Gastrocnemius medialis (tissue), 4 donors: ENCODE measurements at regions not wholly inside any gene's neighbourhood (a gene's known extent, or its start where the extent isn't known, plus 50 kb on each side); places are given as distances from the start of the nearest gene placed in this dataset.

ENCODE experiments used
- ATAC-seq, 2 donors: fragments of 150-250 bp; one replicate each; pipeline ENCODE4 v1.9.1; 2016
- DNase-seq, 2 donors: peaks; one replicate each; pipeline ENCODE4 v3.0.0-alpha.2; 2019
- H3K27ac ChIP-seq, 4 donors: fragments of 200-600 bp; sonication (generic); 1 replicate in 1 of 4; 2 replicates in 3 of 4; pipeline ENCODE4 v1.5.1; 2016 to 2018; ENCODE audit warnings: mild to moderate bottlenecking in 2 of 4, moderate library complexity in 1 of 4
- H3K27me3 ChIP-seq, 3 donors: fragments of 200-600 bp; sonication (generic) in 2 of 3; 1 replicate in 1 of 3; 2 replicates in 2 of 3; pipeline versions ENCODE4 v1.5.1 to v1.6.0; 2016 to 2019; ENCODE audit warnings: mild to moderate bottlenecking in 1 of 3, moderate library complexity in 1 of 3
- H3K36me3 ChIP-seq, 2 donors: fragments of 200-600 bp; sonication (generic) in 1 of 2; one replicate each; pipeline ENCODE4 v1.5.1; 2017 to 2018
- H3K4me1 ChIP-seq, 2 donors: fragments of 200-600 bp; sonication (generic) in 1 of 2; one replicate each; pipeline ENCODE4 v1.5.1; 2016 to 2017; ENCODE audit warnings: mild to moderate bottlenecking in 2 of 2
- H3K4me3 ChIP-seq, 4 donors: fragments of 200-600 bp; sonication (generic) in 3 of 4; 1 replicate in 1 of 4; 2 replicates in 3 of 4; pipeline ENCODE4 v1.5.1; 2016 to 2019; ENCODE audit warnings: mild to moderate bottlenecking in 2 of 4
- H3K9me3 ChIP-seq, 3 donors: fragments of 200-600 bp; sonication (generic) in 2 of 3; 1 replicate in 1 of 3; 2 replicates in 2 of 3; pipeline ENCODE4 v1.5.1; 2016 to 2019
- POLR2A ChIP-seq, 2 donors: fragments of 450-650 bp; IDR thresholded peaks; one replicate each; pipeline ENCODE4 v1.6.1; 2017; ENCODE audit warnings: antibody characterized with exemption in 2 of 2, mild to moderate bottlenecking in 2 of 2, moderate library complexity in 2 of 2
- in situ Hi-C, 4 donors: fragments of 200-750 bp; cut with MboI; loops; one replicate each; pipeline versions ENCODE4 v1.15.0 to v1.8.0; 2017; ENCODE audit warnings: low sequenced_read_pairs in 4 of 4
- intact Hi-C: fragments of 100-400 bp; cut with DNase I; formaldehyde crosslinking; loops from one replicate; pipeline ENCODE4 v1.15.1; 2023; ENCODE audit warnings: low total_unique reads
- TF ChIP-seq, protein P1 (sequence below), 5 experiments: fragments of 450-650 bp in 3 of 5; fragments of 200-600 bp in 2 of 5; sonication (generic) in 2 of 5; IDR thresholded peaks in 4 of 5; conservative IDR thresholded peaks in 1 of 5; 1 replicate in 4 of 5; 2 replicates in 1 of 5; pipeline ENCODE4 v1.5.1; 2016 to 2019; ENCODE audit warnings: antibody characterized with exemption in 5 of 5, mild to moderate bottlenecking in 3 of 5, moderate library complexity in 3 of 5

DNA sequence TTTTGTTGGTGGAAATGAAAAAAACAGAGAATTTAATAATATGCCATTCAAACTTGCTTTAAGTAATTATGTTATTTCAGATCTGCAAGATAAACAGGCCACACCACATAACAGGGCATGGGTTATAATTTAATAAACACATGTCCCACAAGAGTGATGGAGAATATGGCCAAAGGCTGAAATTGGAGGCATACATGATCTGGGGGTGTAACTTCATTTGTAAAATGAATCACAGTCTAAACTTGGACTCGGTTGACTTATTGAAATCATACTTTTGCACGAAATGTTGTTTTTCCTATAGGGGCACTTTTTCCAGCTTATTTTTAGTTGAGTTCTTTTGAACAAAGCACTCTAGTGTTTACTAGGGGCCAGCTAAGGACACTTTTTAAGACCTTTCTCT lies 151.6 kb downstream of the TMEM26 start:
- Histone ChIP-seq H3K27me3 (no peaks in the 10 kb centered on the region), H3K36me3 (no peaks in the 10 kb centered on the region), H3K4me3 (no peak overlapping the region), H3K4me1 (no peaks in the 10 kb centered on the region), H3K27ac (no peak overlapping the region), H3K9me3 (peaks cover 0 to 3% (median 0%) of the 10 kb centered on the region in 3 donors)
- ATAC-seq (no peak), DNase-seq (no peak)
- intact Hi-C loops = no loop called here
- in situ Hi-C loops = no loop called here
- TF ChIP-seq, protein P1, sequence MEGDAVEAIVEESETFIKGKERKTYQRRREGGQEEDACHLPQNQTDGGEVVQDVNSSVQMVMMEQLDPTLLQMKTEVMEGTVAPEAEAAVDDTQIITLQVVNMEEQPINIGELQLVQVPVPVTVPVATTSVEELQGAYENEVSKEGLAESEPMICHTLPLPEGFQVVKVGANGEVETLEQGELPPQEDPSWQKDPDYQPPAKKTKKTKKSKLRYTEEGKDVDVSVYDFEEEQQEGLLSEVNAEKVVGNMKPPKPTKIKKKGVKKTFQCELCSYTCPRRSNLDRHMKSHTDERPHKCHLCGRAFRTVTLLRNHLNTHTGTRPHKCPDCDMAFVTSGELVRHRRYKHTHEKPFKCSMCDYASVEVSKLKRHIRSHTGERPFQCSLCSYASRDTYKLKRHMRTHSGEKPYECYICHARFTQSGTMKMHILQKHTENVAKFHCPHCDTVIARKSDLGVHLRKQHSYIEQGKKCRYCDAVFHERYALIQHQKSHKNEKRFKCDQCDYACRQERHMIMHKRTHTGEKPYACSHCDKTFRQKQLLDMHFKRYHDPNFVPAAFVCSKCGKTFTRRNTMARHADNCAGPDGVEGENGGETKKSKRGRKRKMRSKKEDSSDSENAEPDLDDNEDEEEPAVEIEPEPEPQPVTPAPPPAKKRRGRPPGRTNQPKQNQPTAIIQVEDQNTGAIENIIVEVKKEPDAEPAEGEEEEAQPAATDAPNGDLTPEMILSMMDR (IDR thresholded peaks at IDR 0.05 in 4 of 5, conservative IDR thresholded peaks at IDR 0.05 in 1 of 5) = no peak
- TF ChIP-seq POLR2A (IDR thresholded peaks at IDR 0.05) = no peak

DNA sequence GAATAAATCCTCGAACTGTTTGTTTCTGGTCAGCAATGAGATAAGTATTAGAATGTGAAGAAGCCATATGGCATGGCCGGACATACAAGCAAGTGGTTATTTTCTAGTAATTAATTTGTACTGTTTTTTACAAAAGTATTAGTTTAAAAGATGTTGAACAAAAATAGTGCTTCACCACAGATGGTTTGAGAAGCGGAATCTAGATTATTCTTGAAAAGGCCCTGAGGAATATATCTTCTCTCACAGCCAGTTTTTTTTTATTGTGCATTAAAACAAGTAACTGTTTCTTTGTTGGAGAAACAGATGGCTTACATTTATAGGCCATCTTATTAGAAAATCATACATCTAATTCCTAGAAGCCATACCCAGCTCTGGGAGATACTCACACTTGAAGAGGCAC lies 153.3 kb downstream of the TMEM26 start:
- H3K27me3 ChIP-seq = no peaks in the 10 kb centered on the region
- H3K36me3 ChIP-seq = no peaks in the 10 kb centered on the region
- DNase-seq (no peak), ATAC-seq (no peak)
- H3K9me3 ChIP-seq = peaks cover 0 to 3% (median 0%) of the 10 kb centered on the region in 3 donors
- no peaks in the 10 kb centered on the region for H3K4me1 ChIP-seq
- intact Hi-C loops (no loop called here), in situ Hi-C loops (loop anchor here in 2 of 4 donors (25.0 kb wide), 2 partner anchors 313 to 338 kb away; no protein-coding TSS in a partner anchor)
- TF ChIP-seq, protein P1 (IDR thresholded peaks at IDR 0.05 in 4 of 5, conservative IDR thresholded peaks at IDR 0.05 in 1 of 5) = no peak
- TF ChIP-seq POLR2A (IDR thresholded peaks at IDR 0.05) = no peak
- H3K27ac ChIP-seq = no peak overlapping the region
- H3K4me3 ChIP-seq = no peak overlapping the region

DNA sequence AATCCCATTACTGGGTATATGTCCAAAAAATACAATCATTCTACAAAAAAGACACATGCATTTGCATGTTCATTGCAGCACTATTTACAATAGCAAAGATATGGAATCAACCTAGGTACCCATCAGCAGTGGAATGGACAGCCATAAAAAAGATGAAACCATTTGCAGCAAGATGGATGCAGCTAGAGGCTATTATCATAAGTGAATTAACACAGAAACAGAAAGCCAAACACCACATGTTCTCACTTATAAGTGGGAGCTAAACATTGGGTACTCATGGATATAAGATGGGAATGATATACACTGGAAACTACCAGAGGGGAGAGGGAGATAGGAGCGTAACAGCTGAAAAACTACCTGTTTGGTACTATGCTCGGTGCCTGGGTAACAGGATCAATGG lies 154.0 kb downstream of the TMEM26 start:
- Histone ChIP-seq H3K27ac (no peak overlapping the region), H3K9me3 (peaks cover 0 to 3% (median 0%) of the 10 kb centered on the region in 3 donors), H3K4me3 (no peak overlapping the region), H3K27me3 (no peaks in the 10 kb centered on the region), H3K36me3 (no peaks in the 10 kb centered on the region), H3K4me1 (no peaks in the 10 kb centered on the region)
- ATAC-seq = no peak
- intact Hi-C loops = no loop called here
- no peak for DNase-seq
- in situ Hi-C loops = loop anchor here in 2 of 4 donors (25.0 kb wide), 2 partner anchors 312 to 337 kb away; no protein-coding TSS in a partner anchor
- no peak for TF ChIP-seq POLR2A (IDR thresholded peaks at IDR 0.05)
- TF ChIP-seq, protein P1 (IDR thresholded peaks at IDR 0.05 in 4 of 5, conservative IDR thresholded peaks at IDR 0.05 in 1 of 5) = no peak

DNA sequence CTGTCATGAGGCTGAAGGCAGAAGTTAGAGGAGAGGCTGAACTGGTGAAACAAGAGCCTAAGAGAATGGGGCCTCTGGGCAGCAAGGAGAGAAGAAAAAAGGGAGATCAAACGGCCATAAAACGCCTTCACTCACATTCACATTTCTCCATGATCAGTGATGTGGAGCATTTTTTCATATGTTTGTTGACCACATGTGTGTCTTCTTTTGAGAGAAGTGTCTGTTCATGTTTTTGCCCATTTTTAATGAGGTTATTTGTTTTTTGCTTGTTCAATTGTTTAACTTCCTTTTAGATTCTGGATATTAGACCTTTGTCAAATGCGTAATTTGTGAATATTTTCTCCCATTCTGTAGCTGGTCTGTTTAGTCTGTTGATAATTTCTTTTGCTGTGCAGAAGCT lies 155.0 kb downstream of the TMEM26 start:
- peaks cover 0 to 3% (median 0%) of the 10 kb centered on the region in 3 donors for H3K9me3 ChIP-seq
- H3K27me3 ChIP-seq = no peaks in the 10 kb centered on the region
- ATAC-seq (no peak), DNase-seq (no peak)
- no peak overlapping the region for H3K4me3 ChIP-seq
- in situ Hi-C loops = loop anchor here in 2 of 4 donors (25.0 kb wide), 2 partner anchors 311 to 336 kb away; no protein-coding TSS in a partner anchor
- no peaks in the 10 kb centered on the region for H3K36me3 ChIP-seq
- H3K4me1 ChIP-seq = no peaks in the 10 kb centered on the region
- intact Hi-C loops = no loop called here
- TF ChIP-seq, protein P1 (IDR thresholded peaks at IDR 0.05 in 4 of 5, conservative IDR thresholded peaks at IDR 0.05 in 1 of 5) = no peak
- no peak for TF ChIP-seq POLR2A (IDR thresholded peaks at IDR 0.05)
- H3K27ac ChIP-seq = no peak overlapping the region

DNA sequence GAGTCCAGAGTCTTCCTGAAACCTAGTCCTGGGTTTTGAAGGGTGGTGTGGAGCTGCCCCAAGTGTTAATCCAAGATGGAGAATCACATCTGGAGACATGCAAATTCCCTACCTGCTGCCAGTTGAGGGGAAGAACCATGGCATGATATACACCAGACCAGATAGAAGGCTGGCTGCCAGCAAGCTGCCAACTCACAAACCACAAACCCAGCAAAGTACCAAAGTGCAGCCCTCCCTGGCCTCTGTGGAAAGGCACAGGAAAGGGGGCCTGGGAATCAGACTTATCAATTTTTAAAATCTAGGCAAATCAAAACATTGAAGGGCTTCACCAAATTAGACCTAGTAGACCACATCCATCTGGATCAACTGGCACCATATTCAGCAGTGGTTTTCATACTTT lies 157.0 kb downstream of the TMEM26 start:
- intact Hi-C loops (no loop called here), in situ Hi-C loops (loop anchor here in 2 of 4 donors (25.0 kb wide), 2 partner anchors 309 to 334 kb away; no protein-coding TSS in a partner anchor)
- Histone ChIP-seq H3K27me3 (no peaks in the 10 kb centered on the region), H3K4me1 (no peaks in the 10 kb centered on the region), H3K4me3 (no peak overlapping the region), H3K36me3 (no peaks in the 10 kb centered on the region), H3K9me3 (peaks cover 0 to 3% (median 0%) of the 10 kb centered on the region in 3 donors), H3K27ac (no peak overlapping the region)
- no peak for DNase-seq
- TF ChIP-seq, protein P1 (IDR thresholded peaks at IDR 0.05 in 4 of 5, conservative IDR thresholded peaks at IDR 0.05 in 1 of 5) = no peak
- TF ChIP-seq POLR2A (IDR thresholded peaks at IDR 0.05) = no peak
- ATAC-seq = no peak
